ENCODE measurements at regions not wholly inside any gene's neighbourhood (a gene's known extent, or its start where the extent isn't known, plus 50 kb on each side); places are given as distances from the start of the nearest gene placed in this dataset.

- TF ChIP-seq POLR2A (IDR thresholded peaks at IDR 0.05) (no peak), CTCF (IDR thresholded peaks at IDR 0.05) (no peak)
These were observed 70.3 kb upstream of the MIR17HG start for GRCh38 chr13:91277013-91277676.

Measured in thyroid gland (tissue), 4 donors.